Nephron (organoid): ENCODE measurements at regions not wholly inside any gene's neighbourhood (a gene's known extent, or its start where the extent isn't known, plus 50 kb on each side); places are given as distances from the start of the nearest gene placed in this dataset.
"Not testable (repeated sequence)": the region's sequence is repeated elsewhere in the genome, so short reads cannot be mapped to it uniquely, and the experiment has no call there.

Experiments
- H3K27ac Mint-ChIP-seq, 3 experiments: 2 replicates each; pipeline ENCODE4 v1.8.0; 2020; ENCODE audit warnings: mixed read lengths in 3 of 3, mild to moderate bottlenecking in 2 of 3, moderate library complexity in 1 of 3
- H3K27me3 Mint-ChIP-seq: 2 replicates; pipeline ENCODE4 v1.8.0; 2021; ENCODE audit warnings: low read depth, mild to moderate bottlenecking, moderate library complexity, mixed read lengths
- H3K36me3 Mint-ChIP-seq: 2 replicates; pipeline ENCODE4 v1.8.0; 2020; ENCODE audit warnings: low read depth, mixed read lengths
- H3K4me1 Mint-ChIP-seq: 2 replicates; pipeline ENCODE4 v1.8.0; 2020; ENCODE audit warnings: mixed read lengths
- H3K4me3 Mint-ChIP-seq, 3 experiments: 2 replicates each; pipeline ENCODE4 v1.8.0; 2020; ENCODE audit warnings: mild to moderate bottlenecking in 3 of 3, mixed read lengths in 3 of 3, moderate library complexity in 2 of 3
- H3K9me3 Mint-ChIP-seq: 2 replicates; pipeline ENCODE4 v1.8.0; 2020; ENCODE audit warnings: mixed read lengths
- CTCF ChIP-seq, 3 experiments: fragments of 200-600 bp; sonication (generic); IDR thresholded peaks; one replicate each; pipeline ENCODE4 v1.5.0; 2021; ENCODE audit warnings: antibody characterized with exemption in 3 of 3; ENCODE audit not compliant: unreplicated experiment in 3 of 3

GRCh38 chr1:95790136-95790535 is 556.1 kb downstream of the RWDD3 start:
- Mint-ChIP-seq H3K9me3 (no peaks in the 10 kb centered on the region), H3K36me3 (no peaks in the 10 kb centered on the region), H3K4me3 (no peak overlapping the region), H3K27ac (no peak overlapping the region), H3K27me3 (no peaks in the 10 kb centered on the region), H3K4me1 (no peaks in the 10 kb centered on the region)
- TF ChIP-seq CTCF (IDR thresholded peaks at IDR 0.05; ENCODE audit: unreplicated experiment in 3 of 3), result no peak

GRCh38 chr1:95793893-95794292 is 559.9 kb downstream of the RWDD3 start:
- H3K36me3 Mint-ChIP-seq, result no peaks in the 10 kb centered on the region
- H3K27ac Mint-ChIP-seq, result no peak overlapping the region
- H3K4me3 Mint-ChIP-seq, result no peak overlapping the region
- no peaks in the 10 kb centered on the region for H3K27me3 Mint-ChIP-seq
- no peak for TF ChIP-seq CTCF (IDR thresholded peaks at IDR 0.05; ENCODE audit: unreplicated experiment in 3 of 3)
- H3K4me1 Mint-ChIP-seq, result no peaks in the 10 kb centered on the region
- H3K9me3 Mint-ChIP-seq, result peaks cover 9% of the 10 kb centered on the region

GRCh38 chr1:95797761-95798160 is 563.8 kb downstream of the RWDD3 start:
- not testable (repeated sequence) for H3K4me1 Mint-ChIP-seq, H3K27ac Mint-ChIP-seq, H3K27me3 Mint-ChIP-seq, H3K4me3 Mint-ChIP-seq, H3K36me3 Mint-ChIP-seq
- H3K9me3 Mint-ChIP-seq, result peaks cover 25% of the 10 kb centered on the region

- Mint-ChIP-seq H3K27ac (no peak overlapping the region), H3K27me3 (peaks cover 3% of the 10 kb centered on the region)
- no peak for TF ChIP-seq CTCF (IDR thresholded peaks at IDR 0.05; ENCODE audit: unreplicated experiment in 3 of 3)
Measured at GRCh38 chr1:95806171-95806570, 572.2 kb downstream of the RWDD3 start.

GRCh38 chr1:95809391-95809790 is 575.4 kb downstream of the RWDD3 start:
- no peaks in the 10 kb centered on the region for H3K9me3 Mint-ChIP-seq
- H3K27ac Mint-ChIP-seq, result no peak overlapping the region
- no peak overlapping the region for H3K4me3 Mint-ChIP-seq
- peaks cover 3% of the 10 kb centered on the region for H3K27me3 Mint-ChIP-seq
- H3K36me3 Mint-ChIP-seq, result no peaks in the 10 kb centered on the region
- no peaks in the 10 kb centered on the region for H3K4me1 Mint-ChIP-seq
- TF ChIP-seq CTCF (IDR thresholded peaks at IDR 0.05; ENCODE audit: unreplicated experiment in 3 of 3), result no peak

More at GRCh38 chr1:95806171-95806570, 572.2 kb downstream of the RWDD3 start:
- H3K4me1 Mint-ChIP-seq, result no peaks in the 10 kb centered on the region
- H3K36me3 Mint-ChIP-seq, result no peaks in the 10 kb centered on the region
- H3K9me3 Mint-ChIP-seq, result peaks cover 8% of the 10 kb centered on the region
- H3K4me3 Mint-ChIP-seq, result no peak overlapping the region

- Mint-ChIP-seq H3K4me3 (no peak overlapping the region), H3K9me3 (no peaks in the 10 kb centered on the region), H3K4me1 (no peaks in the 10 kb centered on the region), H3K36me3 (no peaks in the 10 kb centered on the region), H3K27me3 (no peaks in the 10 kb centered on the region), H3K27ac (no peak overlapping the region)
- no peak for TF ChIP-seq CTCF (IDR thresholded peaks at IDR 0.05; ENCODE audit: unreplicated experiment in 3 of 3)
Measured at GRCh38 chr1:95815511-95815910, 581.5 kb downstream of the RWDD3 start.
